ENCODE measurements at regions not wholly inside any gene's neighbourhood (a gene's known extent, or its start where the extent isn't known, plus 50 kb on each side); places are given as distances from the start of the nearest gene placed in this dataset.

DNA sequence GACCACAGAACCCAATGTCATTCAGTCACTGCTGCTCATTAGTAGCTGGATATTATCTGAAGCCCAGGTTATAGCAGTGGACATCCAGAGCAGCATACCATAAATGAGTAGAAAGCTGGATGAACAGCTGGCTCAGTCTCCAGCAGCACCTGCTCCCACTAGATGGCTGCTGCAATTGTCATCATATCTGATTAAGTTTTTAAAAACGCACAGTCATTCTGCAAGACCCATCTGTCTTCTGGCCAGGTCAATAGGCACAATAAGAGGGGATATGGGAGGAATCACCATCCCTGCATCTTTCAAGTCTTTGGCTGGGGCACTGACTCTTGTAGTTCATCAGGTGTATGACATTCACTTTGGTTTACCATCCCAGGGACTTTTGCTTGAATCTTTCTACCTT lies 55.1 kb upstream of the XDH start:
- no peak for DNase-seq (ENCODE audit: low read depth, low spot score)
- no peak overlapping the region for H3K27ac ChIP-seq

DNA sequence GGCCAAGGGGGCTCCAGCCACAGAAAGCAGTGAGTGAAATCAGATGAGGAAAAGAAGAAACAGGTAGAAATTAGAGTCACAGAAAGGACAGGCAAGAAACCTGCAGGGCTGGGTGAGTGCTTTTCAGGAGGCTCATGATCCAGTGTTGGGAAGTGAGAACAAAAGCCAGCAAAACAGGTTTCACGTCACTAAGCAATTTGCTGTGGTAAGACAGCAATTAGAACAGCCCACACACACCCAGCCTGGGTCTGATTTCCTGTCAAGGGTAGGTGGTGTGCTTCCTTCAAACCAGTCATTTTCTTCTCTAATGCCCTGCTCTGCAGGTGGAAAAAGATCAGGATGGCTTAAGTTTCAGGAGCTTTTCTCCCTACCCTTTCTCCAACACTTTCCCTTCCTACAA lies 52.9 kb upstream of the XDH start:
- peak; percentile 48 for DNase-seq (ENCODE audit: low read depth, low spot score)
- H3K27ac ChIP-seq, result peak overlapping the region; percentile 15

All from epithelial cell of prostate (primary cell).